Sciatic nerve (tissue), 2 donors: ENCODE measurements at regions not wholly inside any gene's neighbourhood (a gene's known extent, or its start where the extent isn't known, plus 50 kb on each side); places are given as distances from the start of the nearest gene placed in this dataset.

ENCODE experiments used
- ATAC-seq: fragments of 200-7000 bp; cut with Tn5 transposase; one replicate; pipeline ENCODE4 v1.9.1; 2020; ENCODE audit warnings: mild to moderate bottlenecking, moderate library complexity
- DNase-seq: peaks from one replicate; pipeline ENCODE4 v3.0.0-alpha.2; 2020; ENCODE audit warnings: low spot score
- intact Hi-C: fragments of 100-400 bp; cut with DNase I; formaldehyde crosslinking; loops from one replicate; pipeline ENCODE4 v1.14.2; 2022
- donor health status: DM: no; HTN: no; CAD: no.
- donor health status: DM: no; HTN: no; CAD: no.

- ATAC-seq, result no peak
- intact Hi-C loops, result no loop called here
- DNase-seq, result no peak
Observed at GRCh38 chr2:35000453-35000852, 1355.1 kb upstream of the CRIM1 start.

GRCh38 chr2:34998741-34999140 is 1356.8 kb upstream of the CRIM1 start:
- DNase-seq, result no peak

GRCh38 chr2:34997779-34998178 is 1357.8 kb upstream of the CRIM1 start:
- DNase-seq, result no peak
- ATAC-seq, result peak; percentile 44
- intact Hi-C loops, result loop anchor here (1.0 kb wide), 1 partner anchor 17 kb away; no protein-coding TSS in a partner anchor

More at GRCh38 chr2:34998741-34999140, 1356.8 kb upstream of the CRIM1 start:
- intact Hi-C loops, result no loop called here
- no peak for ATAC-seq

GRCh38 chr2:34995196-34995595 is 1360.4 kb upstream of the CRIM1 start:
- no peak for ATAC-seq
- no peak for DNase-seq
- intact Hi-C loops, result no loop called here

GRCh38 chr2:34991508-34992274 is 1363.9 kb upstream of the CRIM1 start:
- intact Hi-C loops, result no loop called here
- DNase-seq, result no peak
- ATAC-seq, result no peak

GRCh38 chr2:34985474-34985873 is 1370.1 kb upstream of the CRIM1 start:
- no peak for DNase-seq
- ATAC-seq, result no peak
- intact Hi-C loops, result no loop called here

GRCh38 chr2:34980689-34981088 is 1374.9 kb upstream of the CRIM1 start:
- no peak for DNase-seq
- intact Hi-C loops, result loop anchor here (1.0 kb wide), 1 partner anchor 17 kb away; no protein-coding TSS in a partner anchor

GRCh38 chr2:34979148-34979547 is 1376.4 kb upstream of the CRIM1 start:
- intact Hi-C loops, result no loop called here
- no peak for ATAC-seq
- no peak for DNase-seq

More at GRCh38 chr2:34980689-34981088, 1374.9 kb upstream of the CRIM1 start:
- ATAC-seq, result no peak

- no peak for DNase-seq
- ATAC-seq, result no peak
- intact Hi-C loops, result no loop called here
Observed at GRCh38 chr2:34961822-34962221, 1362.7 kb upstream of the FAM98A start.

- no peak for ATAC-seq
- no peak for DNase-seq
- intact Hi-C loops, result no loop called here
Observed at GRCh38 chr2:34954758-34955157, 1355.7 kb upstream of the FAM98A start.

GRCh38 chr2:34950797-34951196 is 1351.7 kb upstream of the FAM98A start:
- ATAC-seq (no peak), DNase-seq (no peak)
- intact Hi-C loops, result no loop called here

- ATAC-seq (no peak), DNase-seq (no peak)
- intact Hi-C loops, result no loop called here
Observed at GRCh38 chr2:34949316-34949715, 1350.2 kb upstream of the FAM98A start.

GRCh38 chr2:34936089-34936488 is 1337.0 kb upstream of the FAM98A start:
- ATAC-seq (no peak), DNase-seq (no peak)
- intact Hi-C loops, result no loop called here

- DNase-seq (no peak), ATAC-seq (no peak)
- intact Hi-C loops, result no loop called here
Observed at GRCh38 chr2:34912084-34912483, 1313.0 kb upstream of the FAM98A start.

- ATAC-seq, result no peak
- intact Hi-C loops, result no loop called here
- DNase-seq, result no peak
Observed at GRCh38 chr2:34909992-34910705, 1311.0 kb upstream of the FAM98A start.

GRCh38 chr2:34907812-34908211 is 1308.7 kb upstream of the FAM98A start:
- no peak for ATAC-seq
- DNase-seq, result no peak
- intact Hi-C loops, result no loop called here

GRCh38 chr2:34901739-34902138 is 1302.6 kb upstream of the FAM98A start:
- intact Hi-C loops, result no loop called here
- no peak for DNase-seq
- no peak for ATAC-seq

- no peak for DNase-seq
- ATAC-seq, result no peak
- intact Hi-C loops, result no loop called here
Observed at GRCh38 chr2:34899079-34899478, 1300.0 kb upstream of the FAM98A start.

- ATAC-seq (no peak), DNase-seq (no peak)
- intact Hi-C loops, result no loop called here
Observed at GRCh38 chr2:34892766-34893165, 1293.7 kb upstream of the FAM98A start.

GRCh38 chr2:34892256-34892655 is 1293.2 kb upstream of the FAM98A start:
- DNase-seq (no peak), ATAC-seq (no peak)
- intact Hi-C loops, result no loop called here
